Tongue (tissue), 1 donor: ENCODE measurements at regions not wholly inside any gene's neighbourhood (a gene's known extent, or its start where the extent isn't known, plus 50 kb on each side); places are given as distances from the start of the nearest gene placed in this dataset.
A peak's percentile ranks its signal among the peaks of the same experiment; 100 is the strongest.

ENCODE experiments used
- DNase-seq: peaks from one replicate; pipeline ENCODE4 v3.0.0-alpha.2; 2015

DNA sequence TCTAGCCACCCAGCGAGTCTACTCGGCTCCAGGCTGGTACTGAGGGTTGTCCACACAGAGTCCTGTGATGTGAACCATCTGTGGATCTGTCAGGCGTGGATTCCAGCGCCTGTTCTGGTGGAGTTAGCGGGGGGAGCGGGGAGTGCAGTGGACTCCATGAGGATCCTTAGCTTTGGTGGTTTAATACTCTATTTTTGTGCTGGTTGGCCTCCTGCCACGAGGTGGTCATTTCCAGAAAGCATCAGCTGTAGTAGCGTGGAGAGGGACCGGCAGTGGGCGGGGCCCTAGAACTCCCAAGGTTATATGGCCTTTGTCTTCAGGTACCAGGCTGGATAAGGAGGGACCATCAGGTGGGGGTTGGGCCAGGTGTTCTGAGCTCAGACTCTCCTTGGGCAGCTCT lies 446.5 kb downstream of the EDEM1 start:
- no peak for DNase-seq

DNA sequence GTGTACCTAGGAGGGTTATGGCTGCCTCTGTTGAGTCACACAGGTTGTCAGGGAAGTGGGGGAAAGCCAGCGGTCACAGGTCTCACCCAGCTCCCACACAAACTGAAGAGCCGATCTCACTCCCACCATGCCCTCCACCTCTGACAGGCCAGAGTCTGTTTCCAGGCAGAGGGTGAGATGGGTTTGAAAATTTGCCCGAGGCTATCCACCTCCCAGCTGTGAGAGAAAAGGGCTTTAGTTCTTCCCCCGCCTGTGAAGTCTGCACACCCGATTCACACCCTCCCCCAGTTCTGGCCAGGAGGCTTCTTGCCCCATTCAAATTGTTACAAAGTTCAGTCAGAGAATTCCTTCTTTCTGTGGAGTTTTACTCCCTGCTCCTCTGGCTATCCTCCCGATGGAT lies 446.9 kb downstream of the EDEM1 start:
- no peak for DNase-seq

DNA sequence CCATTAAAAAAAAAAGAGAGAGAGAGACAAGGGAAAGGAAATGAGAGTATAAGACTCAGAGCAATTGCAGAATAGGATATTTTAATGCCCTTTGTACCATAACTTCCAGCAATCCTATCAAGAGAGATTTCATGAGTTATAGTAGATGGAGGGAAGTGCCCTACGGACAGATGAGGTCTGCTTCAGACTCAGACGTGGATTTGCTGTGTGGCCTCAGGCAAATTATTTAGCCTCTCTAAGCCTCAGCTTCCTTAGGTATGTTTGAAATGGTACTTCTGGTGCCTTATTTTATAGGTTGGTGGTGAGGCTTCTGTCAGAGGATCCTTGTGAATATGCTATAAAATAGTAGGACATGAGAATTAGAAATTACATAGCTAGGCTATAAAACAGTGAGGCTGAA lies 448.2 kb downstream of the EDEM1 start:
- no peak for DNase-seq

DNA sequence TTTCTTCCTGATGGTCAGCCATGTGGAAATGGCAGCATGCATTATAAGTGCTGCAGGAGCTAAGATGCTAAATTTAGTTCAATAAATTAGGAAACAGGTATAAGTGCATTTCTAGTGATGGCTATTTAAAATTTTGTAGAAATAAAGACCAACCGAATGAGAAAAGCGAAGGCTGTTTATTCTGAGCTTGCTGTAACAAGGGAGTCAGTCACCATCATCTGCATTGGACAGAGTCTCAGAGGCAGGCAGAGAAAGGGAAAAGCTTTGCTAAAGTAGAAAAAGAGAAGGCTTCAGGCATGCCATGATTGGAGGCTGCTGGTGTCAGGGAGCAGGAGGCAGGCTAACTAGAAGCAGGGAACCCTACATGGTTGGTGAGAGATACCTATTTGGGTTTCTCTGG lies 451.0 kb downstream of the EDEM1 start:
- DNase-seq = no peak

DNA sequence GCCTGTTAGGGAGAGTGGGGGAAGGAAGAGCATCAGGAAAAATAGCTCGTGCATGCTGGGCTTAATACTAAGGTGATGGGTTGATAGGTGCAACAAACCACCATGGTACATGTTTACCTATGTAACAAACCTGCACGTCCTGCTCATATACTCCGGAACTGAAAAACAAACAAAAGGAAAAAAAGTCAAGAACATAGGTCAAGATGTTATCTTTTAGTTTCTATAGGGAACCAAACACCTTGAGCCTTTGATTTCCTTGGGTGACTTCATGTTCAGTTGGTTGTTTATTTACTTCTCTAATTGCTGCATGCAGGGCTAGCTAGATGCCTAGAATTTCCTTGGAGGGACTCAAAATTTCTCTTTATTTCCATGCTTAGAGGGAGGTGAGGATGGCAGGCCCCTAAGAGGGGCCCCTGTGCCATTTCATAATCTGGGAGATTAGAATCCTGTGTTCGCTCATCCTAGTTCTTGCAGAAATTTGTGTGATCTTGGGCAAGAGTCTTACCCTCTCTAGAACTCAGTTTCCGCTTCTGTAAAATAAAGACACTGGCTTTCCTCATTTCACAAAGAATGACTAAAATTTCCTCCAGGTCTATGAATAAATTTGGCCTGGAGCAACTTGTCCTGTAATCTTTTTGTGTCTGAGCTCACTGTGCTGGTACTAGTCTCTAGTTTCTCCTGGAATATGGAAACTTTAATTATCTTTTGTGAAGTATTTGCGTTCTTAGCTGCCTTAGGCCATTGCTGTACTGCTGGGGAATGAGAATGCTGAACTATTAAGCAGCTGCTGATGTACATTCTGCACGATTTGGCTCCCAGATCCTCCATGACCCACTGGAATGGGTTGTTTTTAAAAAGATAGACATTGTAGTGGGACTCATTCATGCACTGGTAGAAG lies 457.5 kb downstream of the EDEM1 start:
- DNase-seq = no peak

DNA sequence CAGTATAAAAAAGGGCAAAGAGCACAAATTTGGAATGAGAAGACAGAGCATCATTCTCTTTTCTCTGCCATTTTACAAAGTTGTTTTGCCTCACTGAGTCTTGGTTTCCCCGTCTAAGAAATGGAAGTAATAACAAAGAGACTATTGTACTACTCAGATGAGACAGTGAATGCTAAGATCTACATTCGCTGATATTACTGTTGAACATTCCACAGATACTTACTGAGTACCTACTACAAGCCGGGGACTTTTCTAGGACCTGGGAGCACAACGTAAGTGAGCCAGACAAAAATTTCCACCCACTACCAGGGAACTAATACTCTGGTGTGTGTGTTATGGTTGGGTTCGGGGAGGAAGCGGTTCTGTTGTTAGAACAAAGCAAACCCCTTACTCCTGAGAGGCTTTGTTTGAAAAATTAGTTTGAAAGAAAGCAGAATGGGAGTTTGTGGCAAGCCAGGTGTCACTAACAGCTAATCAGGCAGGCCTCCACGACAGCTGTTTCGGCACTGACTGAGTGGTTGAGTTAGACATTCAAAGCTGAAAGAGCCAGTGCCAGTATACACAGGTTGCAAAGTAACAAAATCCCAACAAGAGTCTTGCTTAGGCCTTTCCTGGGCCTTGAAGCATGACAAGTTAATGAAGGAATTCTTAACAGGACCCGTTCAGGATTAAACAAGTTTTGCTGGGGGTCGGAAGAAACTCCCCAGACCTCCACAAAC lies 458.3 kb downstream of the EDEM1 start:
- peak; percentile 0 for DNase-seq

DNA sequence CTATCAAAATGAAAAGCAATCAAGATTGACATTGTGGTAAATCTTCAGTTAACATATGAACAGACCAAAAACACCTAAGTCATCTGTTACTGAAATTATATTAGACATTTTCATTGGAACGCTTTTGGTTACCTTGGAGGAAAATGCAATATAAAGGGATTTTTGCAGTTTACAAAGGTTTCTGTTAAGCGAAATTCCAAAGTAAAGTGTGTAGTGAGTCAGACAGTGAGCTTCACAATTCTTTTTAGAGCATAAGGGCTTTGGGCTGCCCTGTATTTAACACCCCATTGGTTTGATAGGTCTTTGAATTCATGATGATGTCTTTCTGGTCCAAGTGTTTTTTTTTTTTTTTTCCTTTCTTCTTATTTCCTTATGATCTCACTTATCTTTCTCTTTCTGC lies 462.8 kb downstream of the EDEM1 start:
- DNase-seq = no peak

DNA sequence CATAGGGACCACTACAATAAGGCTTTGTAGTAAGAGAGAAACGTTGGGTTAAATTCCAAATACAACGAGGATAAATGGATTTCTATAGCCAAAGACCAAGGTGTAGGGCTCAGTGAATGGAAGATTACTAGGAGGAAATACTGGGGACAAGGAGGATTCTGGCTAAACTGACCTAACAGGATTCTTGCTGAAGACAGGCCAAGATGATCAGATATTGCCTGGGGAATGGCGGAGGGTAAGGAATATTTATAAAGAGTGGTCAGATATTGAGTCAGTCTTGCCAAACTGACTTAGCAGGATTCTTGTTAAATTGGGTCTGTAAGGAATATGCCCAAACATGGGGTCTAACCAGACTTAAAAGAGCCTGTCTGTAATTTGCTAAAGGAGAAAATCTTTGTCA lies 463.8 kb downstream of the EDEM1 start:
- DNase-seq = no peak

DNA sequence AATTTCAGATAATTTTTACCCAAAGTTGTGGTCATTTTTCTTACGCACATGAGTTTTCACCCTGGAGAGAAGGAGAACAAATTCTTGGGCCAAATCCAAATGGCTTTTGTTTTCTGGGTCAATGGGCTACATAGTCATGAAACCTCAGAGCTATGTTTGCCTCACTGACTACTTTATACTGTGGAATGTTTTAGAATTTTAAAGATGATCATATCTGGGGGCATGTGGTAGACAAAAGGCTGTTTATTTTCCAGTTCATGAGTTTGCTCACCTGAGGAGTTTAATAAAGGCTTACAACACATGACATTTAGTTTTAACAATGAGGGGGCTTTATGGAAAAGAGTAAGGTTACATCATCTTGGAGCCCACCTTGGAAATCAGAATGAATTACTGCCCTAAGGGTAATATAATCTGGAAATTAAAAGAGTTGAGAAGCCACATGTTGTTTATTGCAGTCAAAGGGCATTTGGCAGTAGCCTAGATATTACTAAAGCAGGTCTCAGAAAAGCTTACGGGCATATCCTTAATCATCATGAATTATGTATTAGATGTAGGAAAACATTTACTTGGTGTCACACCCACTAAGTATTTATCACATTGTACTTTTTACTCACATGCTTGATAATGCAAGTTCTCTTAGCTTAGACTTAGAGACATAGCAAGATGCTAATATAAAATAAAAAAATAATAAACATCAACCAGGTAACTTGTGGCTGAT lies 466.1 kb downstream of the EDEM1 start:
- no peak for DNase-seq

DNA sequence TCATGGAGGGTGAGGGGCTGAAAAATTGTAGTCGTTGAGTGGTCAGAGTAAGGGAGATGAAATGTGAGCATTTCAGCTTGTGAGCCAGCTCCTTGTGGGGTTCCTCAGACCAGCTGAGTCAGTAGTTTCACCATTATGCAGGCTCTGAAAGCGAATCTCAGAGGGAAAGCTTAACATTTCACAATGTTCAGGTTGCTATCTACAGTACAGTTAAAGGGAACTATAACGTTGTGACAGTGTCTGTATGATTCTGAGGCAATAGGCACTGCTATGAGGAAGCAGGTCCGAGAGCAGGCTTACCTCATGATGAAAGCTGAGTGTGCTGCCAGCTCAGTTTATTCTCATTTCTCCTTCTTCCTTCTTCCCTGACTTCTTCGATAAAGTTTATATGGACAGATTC lies 469.6 kb downstream of the EDEM1 start:
- DNase-seq = no peak

DNA sequence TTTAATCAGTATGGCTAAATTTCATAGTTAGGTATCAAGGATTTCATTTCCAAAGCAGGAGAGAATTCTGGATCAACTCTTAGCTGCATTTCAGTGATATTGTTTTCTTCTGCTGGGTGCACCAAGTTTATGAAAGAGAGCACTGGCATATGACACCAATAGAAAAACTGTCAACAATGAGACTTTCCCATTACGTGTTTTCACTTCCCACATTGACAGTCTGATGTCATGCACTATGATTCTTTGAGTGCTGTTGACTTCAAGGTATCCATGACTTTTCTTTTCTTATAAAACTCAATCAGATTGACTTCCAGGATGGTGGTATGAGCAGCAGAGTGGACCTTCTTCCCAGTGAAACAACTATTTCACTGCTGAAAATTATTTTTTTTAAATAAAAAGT lies 476.1 kb downstream of the EDEM1 start:
- DNase-seq = no peak

DNA sequence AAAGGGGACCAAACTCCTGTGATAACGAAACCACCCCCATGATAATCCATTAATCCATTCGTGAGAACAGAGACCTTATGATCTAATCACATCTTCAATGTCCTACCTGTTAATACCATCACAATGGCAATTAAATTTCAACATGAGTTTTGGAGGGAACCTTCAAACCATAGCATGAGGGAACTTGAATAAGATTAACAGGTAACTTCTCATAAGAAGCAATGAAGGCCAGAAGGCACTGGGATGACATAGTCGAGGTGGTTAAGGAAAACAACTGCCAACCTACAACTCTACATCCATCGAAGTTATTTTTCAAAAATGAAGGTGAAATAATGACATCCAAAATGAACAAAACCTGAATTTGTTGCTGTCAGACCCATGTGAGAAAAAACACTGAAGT lies 478.9 kb downstream of the EDEM1 start:
- DNase-seq = no peak

DNA sequence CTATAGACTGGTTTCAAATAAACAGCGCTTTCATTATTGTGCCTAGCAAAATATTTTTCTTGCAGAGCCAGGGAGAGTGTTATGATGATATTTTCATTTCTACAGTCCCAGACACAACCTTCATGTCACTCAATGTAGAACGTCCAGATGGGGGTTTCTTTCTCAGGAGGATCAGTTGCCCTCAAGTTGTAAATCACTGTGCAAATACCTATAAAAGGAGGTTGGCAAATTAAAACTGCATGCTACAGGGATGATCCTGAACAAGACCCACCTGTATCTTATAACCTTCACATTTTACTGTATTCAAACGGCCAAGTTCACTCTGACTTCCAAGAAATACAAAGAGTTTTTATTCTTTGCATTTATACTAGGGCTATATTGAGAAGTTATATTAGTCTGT lies 486.0 kb downstream of the EDEM1 start:
- DNase-seq = no peak

DNA sequence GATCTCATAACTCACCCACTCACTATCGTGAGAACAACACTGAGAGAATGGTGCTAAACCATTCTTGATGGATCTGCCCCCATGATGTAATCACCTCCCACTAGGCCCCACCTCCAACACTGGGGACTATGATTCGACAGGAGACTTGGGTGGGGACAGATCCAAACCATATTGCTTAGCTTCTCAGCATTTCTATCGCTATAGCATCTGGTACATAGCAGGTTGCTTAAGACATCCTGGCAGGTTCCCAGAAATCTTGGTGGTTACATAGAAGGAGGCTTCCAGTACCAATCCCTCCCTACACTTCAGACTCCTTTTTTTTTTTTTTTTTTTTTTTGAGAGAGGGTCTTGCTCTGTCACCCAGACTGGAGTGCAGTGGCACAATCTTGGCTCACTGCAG lies 487.8 kb downstream of the EDEM1 start:
- peak; percentile 2 for DNase-seq

DNA sequence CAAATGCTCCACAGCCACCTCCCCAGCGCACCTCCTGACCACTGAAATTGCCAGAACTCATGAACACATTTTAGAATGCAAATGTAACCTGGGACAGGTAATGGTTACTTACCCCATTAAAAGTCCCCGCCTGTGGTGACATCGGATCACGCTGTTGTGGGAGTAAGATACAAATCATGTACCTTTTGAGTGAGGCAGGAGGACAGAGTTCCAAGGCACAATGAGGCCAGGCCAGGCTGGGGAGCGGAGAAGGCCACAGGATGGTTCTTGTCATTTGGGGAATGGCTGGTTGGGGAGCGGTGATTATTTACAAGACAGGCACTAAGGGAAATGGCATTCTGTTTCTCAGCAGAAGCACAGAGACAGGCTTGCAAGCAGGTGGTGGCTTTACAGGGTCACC lies 490.0 kb downstream of the EDEM1 start:
- peak; percentile 10 for DNase-seq

DNA sequence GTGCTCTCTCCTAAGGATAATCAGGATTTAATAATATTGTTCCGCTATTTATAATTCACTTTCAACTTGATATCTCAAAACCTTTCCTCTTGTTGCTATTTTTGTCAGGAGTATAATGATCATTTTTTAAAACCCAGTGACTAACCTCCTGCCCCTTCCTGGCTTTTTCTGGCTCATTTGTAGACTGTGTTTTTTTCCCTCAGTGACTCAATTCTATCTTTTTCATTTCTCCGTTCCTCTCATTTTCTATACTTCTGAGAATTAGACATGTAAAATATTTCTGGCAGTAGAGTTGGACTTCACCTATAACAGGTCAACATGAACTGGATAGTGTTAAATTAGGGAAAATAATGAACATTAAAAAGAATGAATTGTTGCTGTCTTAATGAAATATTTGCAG lies 490.7 kb downstream of the EDEM1 start:
- no peak for DNase-seq

DNA sequence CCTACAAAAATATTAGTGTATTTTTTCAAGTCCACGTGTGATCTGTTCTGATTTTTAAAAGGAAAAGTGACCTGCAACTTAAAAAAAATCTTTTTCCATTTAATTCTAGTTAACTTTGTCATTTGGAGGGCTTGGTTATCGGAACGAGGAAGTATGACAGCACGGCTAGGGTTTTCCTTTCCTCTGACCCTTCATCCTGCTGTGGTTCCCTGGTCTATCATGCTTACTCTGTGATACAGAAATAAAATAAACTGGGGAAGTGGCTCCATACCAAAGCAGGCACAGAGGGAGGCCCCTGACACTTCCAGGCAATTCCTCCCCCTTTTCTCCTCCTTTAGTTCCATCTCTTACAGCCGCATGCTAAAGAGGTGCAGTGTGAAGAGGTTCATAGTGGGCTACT lies 491.3 kb downstream of the EDEM1 start:
- no peak for DNase-seq

DNA sequence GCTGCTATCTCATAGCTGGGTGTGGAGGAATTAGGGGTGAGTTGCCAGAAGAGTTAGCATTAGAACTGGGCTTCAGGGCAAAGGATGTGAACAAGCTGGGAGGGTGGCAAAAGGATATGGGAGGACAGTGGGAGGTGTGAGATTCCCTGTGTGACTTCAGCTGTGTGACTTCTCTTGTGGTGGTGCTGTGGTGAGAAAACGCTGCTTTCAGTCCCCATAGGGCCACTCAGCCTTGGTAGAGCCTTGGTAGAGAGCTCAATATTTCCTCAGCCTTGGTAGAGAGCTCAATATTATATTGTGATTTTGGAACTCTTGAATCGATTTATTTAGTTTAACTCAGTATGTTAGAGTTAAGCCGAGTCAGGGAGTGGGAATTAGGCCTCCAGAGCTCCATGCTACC lies 499.7 kb downstream of the EDEM1 start:
- no peak for DNase-seq

DNA sequence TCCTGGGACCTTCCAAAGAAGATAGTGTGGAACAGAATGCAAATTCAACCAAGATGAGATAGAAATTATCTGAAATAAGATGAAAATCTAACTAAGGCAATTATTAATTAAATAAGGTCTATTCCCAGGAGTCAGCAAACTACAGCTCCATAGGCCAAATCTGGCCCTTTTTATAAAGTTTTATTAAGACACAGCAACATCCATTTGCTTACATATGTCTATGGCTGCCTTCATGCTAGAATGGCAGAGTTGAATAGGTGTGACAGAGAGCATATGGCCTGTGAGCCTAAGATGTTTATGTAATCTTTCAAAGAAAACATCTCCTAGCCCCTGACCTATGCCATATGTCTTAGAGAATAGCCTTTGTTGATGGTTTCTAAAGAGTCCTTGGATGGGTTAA lies 503.0 kb downstream of the EDEM1 start:
- no peak for DNase-seq

DNA sequence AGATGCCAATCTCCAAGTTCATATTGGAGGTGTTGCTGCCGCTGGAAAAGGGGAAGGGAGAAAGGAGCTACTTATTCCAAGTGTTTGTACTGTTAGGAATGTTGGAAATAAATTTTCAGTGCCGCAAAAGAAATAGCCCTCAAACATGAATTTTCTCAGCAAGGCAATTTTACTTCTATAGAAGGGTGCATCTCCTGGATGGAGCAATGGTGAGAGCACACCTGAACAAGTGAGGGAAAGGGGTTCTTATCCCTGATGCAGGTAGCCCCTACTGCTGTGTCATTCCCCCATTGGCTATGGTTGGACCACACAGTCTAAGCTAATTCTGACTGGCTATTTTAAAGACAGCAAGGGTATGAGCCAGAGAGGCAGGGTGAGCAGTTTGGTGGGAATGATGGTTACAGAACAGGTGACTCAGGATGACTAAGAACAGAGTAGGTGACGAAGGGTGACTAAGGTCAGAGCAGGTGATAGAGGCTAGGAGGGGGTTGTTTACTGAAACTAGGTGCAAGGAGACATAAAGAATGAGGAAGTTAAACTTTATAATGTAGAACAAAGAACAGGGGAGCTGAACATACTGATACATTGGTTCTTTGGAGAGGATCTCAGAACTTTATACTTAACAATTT lies 503.5 kb downstream of the EDEM1 start:
- DNase-seq = no peak

DNA sequence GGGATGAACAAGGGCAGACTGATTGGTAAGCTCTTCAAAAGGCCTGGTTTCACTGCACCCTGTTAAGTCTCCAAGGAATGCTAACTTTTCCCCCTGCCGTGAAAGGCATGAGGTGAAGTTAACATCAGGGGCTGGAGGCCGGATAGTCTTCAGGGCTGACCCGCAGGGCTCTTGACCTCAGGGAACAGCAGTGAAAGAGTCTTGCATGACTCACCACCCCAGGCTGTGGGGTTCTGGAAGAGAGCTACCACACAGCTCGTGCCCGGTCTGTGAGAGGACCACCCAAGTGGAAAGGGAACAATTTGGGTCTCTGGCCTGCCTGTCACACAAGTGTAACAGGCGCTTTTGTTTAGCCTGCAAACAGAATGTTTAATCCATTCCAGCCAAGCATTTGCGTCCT lies 504.9 kb downstream of the EDEM1 start:
- no peak for DNase-seq

DNA sequence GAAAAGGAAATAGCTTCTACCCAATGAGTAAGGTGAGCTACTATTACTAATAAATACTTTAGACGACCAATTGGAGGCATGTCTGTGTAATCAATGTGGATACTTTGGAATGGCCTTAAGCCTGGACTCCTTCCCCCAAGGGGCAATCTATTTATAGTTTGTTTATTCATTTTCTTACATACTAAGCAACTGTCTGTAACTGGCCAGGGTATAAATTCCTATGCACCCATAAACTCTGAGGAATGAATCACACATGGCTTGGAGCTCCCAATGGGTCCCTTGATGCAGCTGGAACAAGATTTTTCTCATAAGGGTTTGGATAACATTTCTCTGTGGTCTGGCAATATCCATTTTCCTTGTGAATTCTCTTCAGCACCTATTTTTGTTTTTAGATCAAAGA lies 506.8 kb downstream of the EDEM1 start:
- no peak for DNase-seq

DNA sequence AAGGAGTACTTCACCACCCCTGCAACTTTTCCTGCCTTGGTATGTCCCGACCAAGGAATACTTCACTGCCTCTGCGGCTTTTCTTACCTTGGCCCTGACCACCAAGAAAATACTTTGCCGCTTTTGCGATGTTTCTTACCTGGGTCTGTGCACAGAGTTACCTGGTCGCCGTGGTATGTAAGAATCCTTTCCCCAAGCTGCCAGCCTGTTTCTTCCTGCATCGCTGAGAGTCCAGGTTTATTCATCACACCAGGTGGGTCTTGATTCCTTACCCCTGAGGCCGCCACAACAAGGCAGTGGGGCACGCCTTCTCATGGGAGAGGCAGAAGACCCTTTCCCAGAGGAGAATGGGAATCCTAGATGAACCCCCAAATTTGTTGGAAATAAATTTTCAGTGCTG lies 511.3 kb downstream of the EDEM1 start:
- no peak for DNase-seq
